Keratinocyte (primary cell): ENCODE measurements at regions not wholly inside any gene's neighbourhood (a gene's known extent, or its start where the extent isn't known, plus 50 kb on each side); places are given as distances from the start of the nearest gene placed in this dataset.

Source experiments
- DNase-seq: peaks from one replicate; pipeline ENCODE4 v3.0.0-alpha.2; 2011; ENCODE audit warnings: low read depth, missing footprints, low spot score
- FAIRE-seq: peaks from 2 replicates; lab custom pipeline; 2011; peaks lifted over from hg19 to GRCh38; lab: Jason Lieb, UNC
- H2AFZ ChIP-seq: 2 replicates; pipeline ENCODE4 v1.6.0; 2012; ENCODE audit warnings: low read length, control low read depth, inconsistent platforms; ENCODE audit not compliant: control insufficient read depth
- H3K27ac ChIP-seq: 2 replicates; pipeline ENCODE4 v1.5.1; 2011; ENCODE audit warnings: low read length; ENCODE audit not compliant: control insufficient read depth, insufficient read depth
- H3K27me3 ChIP-seq: 3 replicates; pipeline ENCODE4 v1.6.0; 2011; ENCODE audit warnings: low read length; ENCODE audit not compliant: control insufficient read depth, insufficient read depth; ENCODE audit errors: extremely low read depth
- H3K36me3 ChIP-seq, 2 experiments: 2 replicates in 1 of 2; 3 replicates in 1 of 2; pipeline ENCODE4 v1.5.1; 2011; ENCODE audit warnings: low read length in 2 of 2, mild to moderate bottlenecking in 1 of 2; ENCODE audit not compliant: control insufficient read depth in 2 of 2, insufficient read depth in 2 of 2; ENCODE audit errors: extremely low read depth in 1 of 2
- H3K4me1 ChIP-seq: 3 replicates; pipeline ENCODE4 v1.5.1; 2011; ENCODE audit warnings: low read length; ENCODE audit not compliant: control insufficient read depth, insufficient read depth; ENCODE audit errors: extremely low read depth
- H3K4me2 ChIP-seq: 3 replicates; pipeline ENCODE4 v1.6.0; 2011; ENCODE audit warnings: low read depth, low read length; ENCODE audit not compliant: control insufficient read depth, insufficient read depth; ENCODE audit errors: extremely low read depth
- H3K4me3 ChIP-seq, 3 experiments: fragments of 200-600 bp in 1 of 3; sonication (generic) in 1 of 3; 2 replicates in 2 of 3; 3 replicates in 1 of 3; pipeline ENCODE4 v1.5.1; 2011 to 2016; ENCODE audit warnings: low read length in 3 of 3, mild to moderate bottlenecking in 3 of 3, control low read depth in 2 of 3, inconsistent platforms in 1 of 3, low read depth in 1 of 3, mixed read lengths in 1 of 3, mixed run types in 1 of 3, moderate library complexity in 1 of 3; ENCODE audit not compliant: control insufficient read depth in 2 of 3, insufficient read depth in 2 of 3; ENCODE audit errors: extremely low read depth in 1 of 3
- H3K79me2 ChIP-seq: 2 replicates; pipeline ENCODE4 v1.6.0; 2012; ENCODE audit warnings: low read length; ENCODE audit not compliant: control insufficient read depth, insufficient read depth
- H3K9ac ChIP-seq: 3 replicates; pipeline ENCODE4 v1.6.0; 2011; ENCODE audit warnings: low read length; ENCODE audit not compliant: control insufficient read depth, insufficient read depth; ENCODE audit errors: extremely low read depth
- H3K9me1 ChIP-seq: 3 replicates; pipeline ENCODE4 v1.6.0; 2011; ENCODE audit warnings: low read length; ENCODE audit not compliant: control insufficient read depth, insufficient read depth; ENCODE audit errors: extremely low read depth
- H3K9me3 ChIP-seq: 2 replicates; pipeline ENCODE4 v1.5.1; 2012; ENCODE audit warnings: low read depth, low read length; ENCODE audit not compliant: control insufficient read depth
- H4K20me1 ChIP-seq: 3 replicates; pipeline ENCODE4 v1.6.0; 2011; ENCODE audit warnings: low read length; ENCODE audit not compliant: control insufficient read depth, insufficient read depth; ENCODE audit errors: extremely low read depth
- CTCF ChIP-seq, 3 experiments: IDR thresholded peaks in 1 of 3; conservative IDR thresholded peaks in 1 of 3; optimal IDR thresholded peaks in 1 of 3; 2 replicates in 2 of 3; 3 replicates in 1 of 3; pipeline versions ENCODE3 to v1.5.1; 2011; ENCODE audit warnings: low read length in 3 of 3, mild to moderate bottlenecking in 3 of 3, moderate library complexity in 2 of 3, control low read depth in 1 of 3, inconsistent platforms in 1 of 3; ENCODE audit not compliant: insufficient read depth in 2 of 3; ENCODE audit errors: extremely low read depth in 1 of 3
- EZH2 ChIP-seq: IDR thresholded peaks from one replicate; pipeline ENCODE4 v1.6.1; 2012; ENCODE audit warnings: inconsistent platforms, mild to moderate bottlenecking, low read length, moderate library complexity
- dilution Hi-C: fragments of 300-500 bp; cut with MboI; formaldehyde crosslinking; loops from one replicate; pipeline ENCODE4 v1.7.0; 2020; ENCODE audit warnings: low sequenced_read_pairs; ENCODE audit not compliant: extremely low pct_ligation_motif_present

GRCh38 chr9:38336341-38336740 is 56.2 kb upstream of the ALDH1B1 start:
- H4K20me1 ChIP-seq: no peaks in the 10 kb centered on the region
- no peaks in the 10 kb centered on the region for H3K36me3 ChIP-seq
- H3K4me3 ChIP-seq: no peak overlapping the region
- FAIRE-seq: no peak
- H3K27ac ChIP-seq: no peak overlapping the region
- H3K4me2 ChIP-seq: no peak overlapping the region
- no peak for DNase-seq
- H2AFZ ChIP-seq: no peak overlapping the region
- dilution Hi-C loops: no loop called here
- no peaks in the 10 kb centered on the region for H3K4me1 ChIP-seq
- no peaks in the 10 kb centered on the region for H3K9me1 ChIP-seq
- H3K79me2 ChIP-seq: no peaks in the 10 kb centered on the region
- H3K27me3 ChIP-seq: peaks cover 8% of the 10 kb centered on the region
- H3K9ac ChIP-seq: no peak overlapping the region
- H3K9me3 ChIP-seq: no peaks in the 10 kb centered on the region
- no peak for TF ChIP-seq CTCF (optimal IDR thresholded peaks at IDR 0.05 in 1 of 3, IDR thresholded peaks at IDR 0.05 in 1 of 3, conservative IDR thresholded peaks at IDR 0.05 in 1 of 3; ENCODE audit: extremely low read depth in 1 of 3, insufficient read depth in 2 of 3, low read length in 3 of 3)

GRCh38 chr9:38335686-38336085 is 56.8 kb upstream of the ALDH1B1 start:
- no peaks in the 10 kb centered on the region for H3K9me1 ChIP-seq
- DNase-seq: no peak
- FAIRE-seq: no peak
- peaks cover 8% of the 10 kb centered on the region for H3K27me3 ChIP-seq
- H3K4me3 ChIP-seq: no peak overlapping the region
- no peaks in the 10 kb centered on the region for H3K9me3 ChIP-seq
- dilution Hi-C loops: no loop called here
- H3K4me2 ChIP-seq: no peak overlapping the region
- no peaks in the 10 kb centered on the region for H3K36me3 ChIP-seq
- no peak overlapping the region for H2AFZ ChIP-seq
- H3K9ac ChIP-seq: no peak overlapping the region
- H3K27ac ChIP-seq: no peak overlapping the region
- no peaks in the 10 kb centered on the region for H3K4me1 ChIP-seq
- no peaks in the 10 kb centered on the region for H3K79me2 ChIP-seq
- H4K20me1 ChIP-seq: no peaks in the 10 kb centered on the region
- TF ChIP-seq EZH2 (no peak), CTCF (optimal IDR thresholded peaks at IDR 0.05 in 1 of 3, IDR thresholded peaks at IDR 0.05 in 1 of 3, conservative IDR thresholded peaks at IDR 0.05 in 1 of 3; ENCODE audit: extremely low read depth in 1 of 3, insufficient read depth in 2 of 3, low read length in 3 of 3) (no peak)
